ENCODE measurements at regions not wholly inside any gene's neighbourhood (a gene's known extent, or its start where the extent isn't known, plus 50 kb on each side); places are given as distances from the start of the nearest gene placed in this dataset.

DNA sequence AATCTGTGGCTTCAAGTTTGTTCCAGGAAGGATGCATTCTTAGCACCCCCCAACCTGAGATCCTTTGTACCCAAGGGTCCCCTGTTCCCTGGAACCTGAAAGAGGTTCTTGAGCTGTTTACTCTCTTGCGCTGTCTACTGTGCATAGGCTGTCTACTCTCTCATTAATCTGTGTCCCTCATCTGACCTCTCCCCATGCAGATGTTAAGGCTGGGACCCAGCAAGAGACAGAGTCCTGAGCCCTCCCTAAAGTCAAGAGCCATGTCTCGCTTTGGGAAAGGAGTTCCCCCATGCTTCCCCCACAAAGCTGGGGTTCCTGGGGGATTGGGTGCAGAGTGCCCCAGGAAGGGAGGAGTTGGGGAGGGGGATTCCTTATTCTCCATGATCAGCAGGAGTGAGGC is 312.9 kb downstream of the CYP26B1 start:
- H3K27ac Mint-ChIP-seq, result no peak overlapping the region
- no peaks in the 10 kb centered on the region for H3K27me3 Mint-ChIP-seq

DNA sequence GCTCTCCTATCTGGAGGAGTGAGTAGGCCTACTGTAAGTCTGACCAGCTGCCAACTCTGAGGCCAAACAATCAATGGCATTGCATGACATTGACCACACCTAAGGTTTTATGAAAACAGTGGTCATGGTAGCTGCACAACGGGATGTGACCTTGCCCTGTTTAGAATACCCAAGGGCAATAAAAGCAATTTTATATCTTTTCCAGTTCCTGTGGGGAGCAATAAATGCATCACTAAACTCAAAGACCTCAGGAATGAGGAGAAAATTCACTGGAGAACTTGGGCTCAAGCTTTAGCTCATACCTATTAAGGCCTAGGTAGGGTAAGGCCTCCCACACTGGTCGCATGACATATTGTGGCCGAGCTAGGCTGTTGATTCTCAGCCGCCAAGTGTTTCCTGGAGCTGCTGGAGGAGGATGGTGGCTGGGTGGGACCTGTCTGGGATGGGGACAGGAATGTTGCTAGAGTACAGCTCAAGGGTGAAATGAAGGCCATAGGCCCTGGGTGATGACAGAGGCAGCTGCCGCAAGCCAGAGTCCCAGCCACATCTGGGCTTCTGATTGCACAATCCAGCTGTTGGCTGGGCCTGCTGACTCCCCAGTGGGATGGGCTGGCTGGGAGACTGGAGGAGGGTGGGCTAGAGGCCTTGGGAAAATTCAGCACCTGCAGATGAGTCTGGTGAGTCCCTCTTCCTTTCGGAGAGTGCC is 313.7 kb downstream of the CYP26B1 start:
- DNase-seq (no peak), ATAC-seq (no peak)
- H3K27ac Mint-ChIP-seq, result no peak overlapping the region
- no peak overlapping the region for H3K4me3 Mint-ChIP-seq
- no peaks in the 10 kb centered on the region for H3K9me3 Mint-ChIP-seq
- no peaks in the 10 kb centered on the region for H3K4me1 Mint-ChIP-seq
- no peaks in the 10 kb centered on the region for H3K27me3 Mint-ChIP-seq

More for the DNA sequence above, 312.9 kb downstream of the CYP26B1 start:
- Mint-ChIP-seq H3K9me3 (no peaks in the 10 kb centered on the region), H3K4me1 (no peaks in the 10 kb centered on the region), H3K4me3 (no peak overlapping the region)
- no peak for DNase-seq
- ATAC-seq, result no peak

DNA sequence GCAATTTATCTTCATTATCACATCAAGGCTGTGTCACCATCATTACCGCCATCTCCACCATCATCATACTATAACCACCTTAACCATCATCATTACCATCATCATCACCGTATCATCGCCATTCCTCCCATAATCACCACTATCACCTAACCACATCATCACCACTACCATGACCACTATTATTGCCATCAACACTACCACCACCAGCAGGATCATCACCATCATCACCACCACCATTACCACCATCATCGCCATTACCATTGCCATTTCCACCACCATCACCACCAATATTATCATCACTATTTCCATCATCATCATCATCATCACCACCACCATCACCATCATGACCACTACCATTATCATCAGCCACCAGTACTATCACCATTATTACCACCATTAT is 314.4 kb downstream of the CYP26B1 start:
- Mint-ChIP-seq H3K4me3 (no peak overlapping the region), H3K27me3 (no peaks in the 10 kb centered on the region), H3K27ac (no peak overlapping the region), H3K9me3 (no peaks in the 10 kb centered on the region), H3K4me1 (no peaks in the 10 kb centered on the region)
- ATAC-seq (no peak), DNase-seq (no peak)

DNA sequence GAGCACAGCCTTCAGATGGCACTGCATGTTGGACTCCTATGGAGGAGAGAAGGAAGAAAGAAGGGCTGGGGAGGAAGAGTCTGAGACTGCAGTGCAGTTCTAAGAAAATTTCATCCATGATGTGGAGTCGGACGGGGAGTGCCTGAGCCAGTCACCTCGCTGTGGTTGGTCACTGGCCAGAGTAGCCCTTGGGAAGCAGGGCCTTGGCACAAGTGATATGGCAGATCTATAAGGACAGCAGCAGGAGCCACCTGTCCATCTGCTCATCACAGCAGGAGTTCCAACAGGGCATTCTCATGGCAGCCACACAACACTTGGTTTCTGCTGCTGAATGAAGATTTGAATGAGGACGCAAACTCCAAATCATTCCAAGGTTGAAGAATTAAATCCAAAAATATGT is 314.8 kb downstream of the CYP26B1 start:
- no peak for ATAC-seq
- H3K27me3 Mint-ChIP-seq, result no peaks in the 10 kb centered on the region
- no peaks in the 10 kb centered on the region for H3K9me3 Mint-ChIP-seq
- no peak overlapping the region for H3K27ac Mint-ChIP-seq
- H3K4me3 Mint-ChIP-seq, result no peak overlapping the region
- H3K4me1 Mint-ChIP-seq, result no peaks in the 10 kb centered on the region
- DNase-seq, result no peak

DNA sequence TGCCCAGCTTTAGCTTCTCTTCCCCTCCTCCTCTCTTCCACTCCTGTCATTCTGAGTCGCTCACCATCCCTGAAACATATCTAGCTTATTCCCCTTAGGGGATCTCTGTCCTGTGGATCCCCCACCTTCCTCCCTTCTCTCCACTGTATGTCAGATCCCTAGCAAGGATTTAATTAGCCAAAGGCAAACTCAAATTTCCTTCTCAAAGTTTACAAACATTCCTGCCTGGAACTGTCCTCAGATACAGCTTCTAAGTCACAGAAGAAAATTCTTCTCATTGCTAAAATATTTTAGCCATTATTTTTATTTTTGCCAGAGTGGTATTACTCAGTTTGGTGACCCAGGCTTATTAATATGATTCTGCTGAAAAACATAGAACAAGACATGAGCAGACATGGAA is 315.3 kb downstream of the CYP26B1 start:
- no peak overlapping the region for H3K4me3 Mint-ChIP-seq
- ATAC-seq (no peak), DNase-seq (no peak)
- no peaks in the 10 kb centered on the region for H3K27me3 Mint-ChIP-seq
- H3K9me3 Mint-ChIP-seq, result no peaks in the 10 kb centered on the region
- H3K27ac Mint-ChIP-seq, result no peak overlapping the region
- no peaks in the 10 kb centered on the region for H3K4me1 Mint-ChIP-seq

DNA sequence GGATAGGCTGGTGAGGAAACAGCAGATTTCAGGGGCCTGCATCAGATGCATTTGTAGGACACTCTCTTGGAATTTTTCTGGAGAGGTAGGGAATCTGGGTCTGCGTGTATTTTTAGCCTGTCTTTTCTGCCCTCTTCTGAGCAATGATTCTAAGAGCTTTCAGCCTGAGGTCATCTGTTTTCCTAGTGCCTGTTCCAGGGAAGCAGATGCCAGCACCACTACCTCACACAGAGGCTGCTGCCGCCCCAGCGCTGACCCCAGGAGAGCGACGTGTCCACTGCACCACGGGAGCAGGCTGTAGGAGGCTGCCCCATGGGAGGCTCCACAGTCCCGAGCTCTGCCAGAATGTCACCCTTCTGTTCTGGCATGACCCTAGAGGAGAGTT is 316.5 kb downstream of the CYP26B1 start:
- ATAC-seq, result no peak
- Mint-ChIP-seq H3K4me1 (no peaks in the 10 kb centered on the region), H3K9me3 (no peaks in the 10 kb centered on the region), H3K4me3 (no peak overlapping the region), H3K27me3 (no peaks in the 10 kb centered on the region), H3K27ac (peak overlapping the region in 1 of 2 donors; percentile 89)
- no peak for DNase-seq

DNA sequence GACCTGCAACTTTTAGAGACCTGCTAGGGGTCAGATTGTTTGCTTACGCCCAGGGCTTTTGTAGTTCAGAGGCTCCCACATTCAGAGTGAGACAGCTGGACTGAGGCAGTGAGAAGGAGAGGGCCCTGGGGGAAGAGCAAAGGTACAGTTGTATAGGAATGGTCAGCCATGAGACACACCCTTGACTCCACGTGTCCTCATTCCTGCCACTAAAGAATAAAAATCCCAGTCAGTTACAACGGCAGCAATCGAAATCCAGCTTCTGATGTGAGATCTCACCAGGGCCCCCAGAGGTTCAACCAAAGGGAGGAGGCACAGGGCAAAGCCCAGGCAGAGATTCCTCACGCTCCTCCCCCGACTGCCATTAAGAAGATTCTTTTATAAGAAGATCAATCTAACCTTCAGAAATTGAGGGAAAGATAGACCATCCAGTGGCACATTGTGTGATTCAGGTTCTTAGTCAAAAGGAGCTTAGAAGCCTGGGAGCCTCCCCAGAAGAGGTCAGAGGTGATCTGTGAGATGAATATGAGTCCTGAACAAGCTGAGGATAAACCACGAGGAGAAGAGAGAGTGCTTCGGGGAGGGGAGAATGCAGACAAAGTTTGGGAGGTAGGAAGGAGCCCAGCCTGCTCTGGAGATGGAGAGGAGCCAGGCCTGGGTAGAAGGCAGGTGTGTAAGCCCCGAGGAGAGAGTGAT is 317.0 kb downstream of the CYP26B1 start:
- no peak overlapping the region for H3K4me3 Mint-ChIP-seq
- ATAC-seq (no peak), DNase-seq (no peak)
- no peaks in the 10 kb centered on the region for H3K27me3 Mint-ChIP-seq
- H3K27ac Mint-ChIP-seq, result peak overlapping the region in 1 of 2 donors; percentile 89
- H3K4me1 Mint-ChIP-seq, result no peaks in the 10 kb centered on the region
- no peaks in the 10 kb centered on the region for H3K9me3 Mint-ChIP-seq

DNA sequence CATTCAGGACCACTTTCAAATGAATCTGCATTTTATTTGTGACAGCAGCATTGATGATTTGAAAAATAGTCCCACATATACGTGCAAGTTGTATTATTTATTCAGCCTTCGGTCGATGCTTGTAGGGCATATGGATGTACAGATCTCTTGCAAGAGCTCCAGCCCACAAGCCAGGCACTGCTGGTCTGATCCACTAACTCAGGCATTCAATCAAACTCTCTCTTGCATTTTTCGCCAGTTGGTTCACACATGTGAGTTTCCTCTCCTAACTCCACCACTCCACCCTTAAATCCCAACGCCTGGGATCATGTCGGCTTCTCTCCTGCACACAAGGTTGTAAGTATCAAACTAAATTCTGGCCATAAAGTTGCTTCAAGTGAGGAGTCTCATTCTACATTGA is 318.7 kb downstream of the CYP26B1 start:
- H3K4me3 Mint-ChIP-seq, result no peak overlapping the region
- no peak overlapping the region for H3K27ac Mint-ChIP-seq
- no peaks in the 10 kb centered on the region for H3K4me1 Mint-ChIP-seq
- H3K27me3 Mint-ChIP-seq, result peaks cover 10% of the 10 kb centered on the region
- ATAC-seq (no peak), DNase-seq (no peak)
- H3K9me3 Mint-ChIP-seq, result no peaks in the 10 kb centered on the region

DNA sequence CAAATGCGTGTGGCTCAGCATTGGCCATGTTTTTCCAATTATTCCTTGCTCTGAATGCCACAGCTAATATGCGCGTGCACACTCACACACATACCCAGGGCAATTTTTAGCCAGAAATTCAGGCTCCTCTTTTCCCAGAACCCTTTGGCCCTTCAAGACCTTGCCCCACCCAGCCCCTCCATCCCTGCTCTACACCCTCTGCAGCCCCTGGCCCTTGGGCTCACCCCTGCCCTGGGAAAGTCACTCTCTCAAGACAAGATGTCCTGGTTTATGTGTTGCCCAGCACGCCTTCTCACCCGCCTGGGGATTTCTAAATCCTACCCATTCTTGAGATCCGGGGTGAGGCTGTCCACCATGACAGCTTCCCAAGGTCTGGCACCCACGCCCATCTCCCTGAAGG is 319.7 kb downstream of the CYP26B1 start:
- no peak overlapping the region for H3K4me3 Mint-ChIP-seq

DNA sequence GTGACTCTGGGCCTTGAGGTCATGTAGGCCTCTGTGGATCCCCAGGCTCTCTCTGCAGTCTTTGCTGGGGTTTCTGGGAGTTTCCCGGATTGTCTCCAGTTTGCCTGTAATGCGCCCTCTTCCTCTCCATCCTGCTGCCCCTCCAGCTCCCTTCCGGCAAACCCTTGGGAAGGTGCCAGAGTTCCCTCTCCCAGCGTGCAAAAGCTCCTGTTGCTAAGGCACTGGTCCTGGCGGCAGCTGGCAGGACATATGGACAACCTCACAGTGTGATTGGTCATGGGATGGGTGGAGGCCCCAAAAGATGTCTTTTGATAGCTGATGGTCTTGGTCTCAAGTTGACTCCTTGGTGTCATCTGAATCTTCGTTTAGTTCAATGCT is 320.1 kb downstream of the CYP26B1 start:
- H3K27me3 Mint-ChIP-seq, result peaks cover 19% of the 10 kb centered on the region
- ATAC-seq, result no peak
- no peak for DNase-seq
- no peak overlapping the region for H3K27ac Mint-ChIP-seq
- H3K4me3 Mint-ChIP-seq, result no peak overlapping the region
- H3K9me3 Mint-ChIP-seq, result no peaks in the 10 kb centered on the region
- H3K4me1 Mint-ChIP-seq, result no peaks in the 10 kb centered on the region

More for the DNA sequence above, 319.7 kb downstream of the CYP26B1 start:
- H3K27ac Mint-ChIP-seq, result no peak overlapping the region
- no peaks in the 10 kb centered on the region for H3K4me1 Mint-ChIP-seq
- ATAC-seq (no peak), DNase-seq (no peak)
- H3K9me3 Mint-ChIP-seq, result no peaks in the 10 kb centered on the region
- peaks cover 15% of the 10 kb centered on the region for H3K27me3 Mint-ChIP-seq

DNA sequence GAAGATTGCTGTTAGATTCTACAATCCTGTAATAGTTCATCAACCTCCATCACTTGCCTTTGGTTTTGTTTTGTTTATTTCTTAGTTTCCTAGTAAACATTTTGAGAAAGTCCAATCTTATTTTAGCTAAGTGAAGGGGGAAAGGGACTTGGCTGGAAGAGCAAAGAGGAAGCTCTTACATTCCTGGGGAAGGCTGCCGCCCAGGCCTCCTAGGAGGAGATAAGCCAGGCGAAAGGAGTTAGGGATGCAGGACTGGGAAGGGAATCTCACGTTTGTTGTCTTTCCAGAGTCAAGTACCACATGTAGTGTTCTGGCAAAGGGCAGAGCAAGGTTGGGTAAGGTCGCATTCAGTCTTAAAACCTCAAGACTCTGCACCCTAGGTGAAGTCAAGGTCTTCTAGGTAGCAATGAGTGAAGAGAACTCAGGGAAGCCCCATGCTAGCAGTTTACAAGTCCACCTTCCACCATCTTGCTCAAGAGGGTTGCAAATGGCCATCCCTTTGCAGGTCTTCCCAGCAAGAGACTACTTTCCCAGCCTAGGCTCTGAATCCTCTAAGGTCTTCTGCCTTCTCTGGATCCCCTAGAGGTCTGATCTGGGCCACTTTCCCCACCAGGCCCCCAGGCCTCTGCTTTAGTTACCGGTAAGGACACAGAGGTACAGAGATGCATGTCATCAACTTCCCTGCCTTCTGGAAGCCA is 320.7 kb downstream of the CYP26B1 start:
- no peak for ATAC-seq
- Mint-ChIP-seq H3K4me3 (no peak overlapping the region), H3K27ac (no peak overlapping the region), H3K4me1 (no peaks in the 10 kb centered on the region), H3K9me3 (no peaks in the 10 kb centered on the region), H3K27me3 (peaks cover 19% of the 10 kb centered on the region)
- DNase-seq, result no peak

DNA sequence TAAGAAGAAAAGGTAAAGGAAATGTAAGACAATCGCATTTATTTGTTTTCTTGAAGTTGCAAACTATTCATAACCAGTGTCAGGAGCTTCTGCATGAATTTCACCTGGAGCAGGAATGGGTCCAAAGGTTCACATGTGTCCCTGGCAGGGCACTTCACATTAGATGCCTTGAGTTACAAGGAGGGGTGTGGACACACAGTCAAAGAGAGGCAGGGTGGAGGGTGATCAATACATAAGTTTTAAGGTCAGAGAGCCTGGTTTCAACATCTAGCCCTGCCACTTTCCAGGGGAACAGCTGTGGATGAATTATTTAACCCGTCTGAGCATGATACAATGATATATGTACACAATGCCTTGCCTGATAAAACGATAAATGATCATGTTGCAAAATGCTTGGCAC is 321.4 kb downstream of the CYP26B1 start:
- Mint-ChIP-seq H3K27me3 (peaks cover 19% of the 10 kb centered on the region), H3K4me3 (no peak overlapping the region), H3K9me3 (no peaks in the 10 kb centered on the region), H3K4me1 (no peaks in the 10 kb centered on the region), H3K27ac (no peak overlapping the region)
- DNase-seq, result no peak
- ATAC-seq, result no peak

DNA sequence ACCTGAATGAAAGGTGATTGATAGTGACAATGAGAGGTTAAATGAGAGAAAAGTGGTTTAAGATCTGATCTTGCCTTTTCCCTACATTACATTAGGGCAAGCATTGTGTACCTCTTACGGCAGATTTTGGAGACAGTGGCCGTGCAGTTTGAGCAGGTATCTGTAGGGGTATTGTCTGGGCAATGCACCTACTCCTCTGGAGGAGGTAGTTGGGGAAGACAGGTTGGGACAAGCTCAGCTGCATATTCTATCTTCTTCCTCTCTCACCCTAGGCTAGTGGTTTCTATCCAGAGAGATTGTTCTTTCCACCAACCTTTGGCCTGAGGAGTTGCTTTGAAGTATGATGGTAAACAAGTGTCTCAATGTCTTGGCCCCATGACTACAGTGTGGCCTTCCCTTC is 323.2 kb downstream of the CYP26B1 start:
- Mint-ChIP-seq H3K27me3 (peaks cover 19% of the 10 kb centered on the region), H3K9me3 (no peaks in the 10 kb centered on the region), H3K4me3 (no peak overlapping the region), H3K4me1 (no peaks in the 10 kb centered on the region), H3K27ac (no peak overlapping the region)
- ATAC-seq (no peak), DNase-seq (no peak)

DNA sequence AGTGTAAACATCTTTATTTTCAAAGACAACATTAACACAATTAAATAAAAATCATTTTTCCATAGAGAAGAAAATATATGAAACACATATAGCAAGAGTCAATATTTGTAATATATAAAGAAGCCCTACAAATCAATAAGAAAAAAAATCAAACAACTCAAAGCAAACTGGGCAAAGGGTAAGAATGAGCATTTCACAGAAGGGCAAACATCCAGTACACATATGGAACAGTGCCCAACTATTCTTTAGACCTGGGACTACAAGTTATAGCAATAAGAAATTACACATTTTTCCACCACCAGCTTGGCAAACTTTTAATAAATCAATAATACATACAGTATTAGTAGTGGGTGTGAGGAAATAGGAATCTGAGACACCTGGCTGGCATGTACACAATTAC is 324.1 kb downstream of the CYP26B1 start:
- Mint-ChIP-seq H3K4me1 (no peaks in the 10 kb centered on the region), H3K27me3 (peaks cover 19% of the 10 kb centered on the region), H3K9me3 (no peaks in the 10 kb centered on the region), H3K4me3 (no peak overlapping the region), H3K27ac (no peak overlapping the region)
- no peak for ATAC-seq
- DNase-seq, result no peak

DNA sequence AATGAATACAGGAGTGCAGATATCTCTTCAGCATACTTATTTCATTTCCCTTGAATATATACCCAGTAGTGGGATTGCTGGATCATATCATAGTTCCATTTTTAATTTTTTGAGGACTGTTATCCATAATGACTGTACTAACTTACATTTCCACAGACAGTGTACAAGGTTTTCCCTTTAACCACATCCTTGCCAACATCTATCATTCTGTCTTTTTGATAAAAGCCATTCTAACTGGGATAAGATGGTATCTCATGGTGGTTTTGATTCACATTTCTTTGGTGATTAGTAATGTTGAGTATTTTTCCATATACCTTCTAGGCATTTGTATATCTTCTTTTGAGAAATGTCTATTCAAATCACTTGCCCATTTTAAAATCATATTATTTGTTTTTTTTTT is 325.2 kb downstream of the CYP26B1 start:
- no peak overlapping the region for H3K27ac Mint-ChIP-seq
- no peaks in the 10 kb centered on the region for H3K9me3 Mint-ChIP-seq
- H3K27me3 Mint-ChIP-seq, result peaks cover 24% of the 10 kb centered on the region
- DNase-seq, result no peak
- no peak for ATAC-seq
- H3K4me3 Mint-ChIP-seq, result no peak overlapping the region
- no peaks in the 10 kb centered on the region for H3K4me1 Mint-ChIP-seq

DNA sequence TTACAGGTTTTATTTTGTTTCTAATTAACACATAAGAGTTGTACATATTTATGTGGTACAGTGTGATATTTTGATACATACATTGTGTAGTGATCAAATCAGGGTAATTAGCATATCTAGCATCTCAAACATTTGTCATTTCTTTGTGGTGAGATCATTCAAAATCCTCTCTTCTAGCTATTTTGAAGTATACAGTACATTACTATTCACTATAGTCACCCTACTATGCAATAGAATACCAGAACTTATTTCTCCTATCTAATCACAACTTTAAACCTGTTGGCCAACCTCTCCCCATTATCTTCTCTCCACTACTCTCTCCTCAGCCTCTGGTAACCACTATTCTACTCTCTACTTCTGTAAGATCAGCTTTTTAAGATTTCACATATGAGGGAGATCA is 325.8 kb downstream of the CYP26B1 start:
- Mint-ChIP-seq H3K4me1 (no peaks in the 10 kb centered on the region), H3K9me3 (no peaks in the 10 kb centered on the region), H3K27me3 (peaks cover 30% of the 10 kb centered on the region), H3K4me3 (no peak overlapping the region), H3K27ac (no peak overlapping the region)
- DNase-seq, result no peak
- ATAC-seq, result no peak
